Brain microvascular endothelial cell (primary cell): ENCODE measurements at regions not wholly inside any gene's neighbourhood (a gene's known extent, or its start where the extent isn't known, plus 50 kb on each side); places are given as distances from the start of the nearest gene placed in this dataset.

Experiments used
- DNase-seq: peaks from one replicate; pipeline ENCODE4 v3.0.0-alpha.2; 2020
- H3K27ac ChIP-seq: fragments of 250-450 bp; sonication (Bioruptor Pico); 2 replicates; pipeline ENCODE4 v1.5.1; 2020; ENCODE audit warnings: mild to moderate bottlenecking, moderate library complexity
- H3K27me3 ChIP-seq: fragments of 250-450 bp; sonication (Bioruptor Pico); replicated peaks from 2 replicates; pipeline ENCODE4 v1.5.1; 2020; ENCODE audit warnings: mild to moderate bottlenecking
- H3K36me3 ChIP-seq: fragments of 250-450 bp; sonication (Bioruptor Pico); replicated peaks from 2 replicates; pipeline ENCODE4 v1.5.1; 2020; ENCODE audit warnings: mild to moderate bottlenecking
- H3K4me3 ChIP-seq: 2 replicates; pipeline ENCODE4 v1.5.1; 2011; ENCODE audit warnings: low read depth, mild to moderate bottlenecking, control low read depth, low read length, moderate library complexity
- CTCF ChIP-seq: IDR thresholded peaks from 2 replicates; pipeline ENCODE4 v1.5.1; 2011; ENCODE audit warnings: low read depth, mild to moderate bottlenecking, moderate library complexity, low read length, control low read depth, inconsistent platforms; ENCODE audit errors: missing control alignments
- in situ Hi-C: cut with HindIII; loops from 2 replicates; pipeline ENCODE4 v1.10.0; 2017; ENCODE audit warnings: low sequenced_read_pairs, low pct_ligation_motif_present

DNA sequence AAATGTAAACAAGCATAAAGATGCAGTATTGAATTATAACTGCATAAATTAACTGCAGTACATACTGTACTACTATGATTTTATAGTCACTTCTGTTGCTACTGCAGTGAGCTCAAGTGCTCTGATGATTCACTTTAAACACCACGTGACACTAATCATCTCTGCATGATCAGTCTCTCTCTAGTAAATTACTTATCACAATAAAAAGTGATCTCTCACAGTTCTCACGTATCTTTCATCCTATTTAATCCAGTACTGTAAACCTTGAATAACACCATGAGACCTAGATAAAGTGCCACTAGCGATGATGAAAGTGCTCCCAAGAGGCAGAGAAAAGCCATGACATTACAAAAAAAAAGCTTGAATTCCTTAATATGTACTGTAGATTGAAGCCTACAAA, 1242.0 kb downstream of the AMY1C start:
- no peak for TF ChIP-seq CTCF
- no peak overlapping the region for H3K27ac ChIP-seq
- no peak for DNase-seq
- no peaks in the 10 kb centered on the region for H3K27me3 ChIP-seq
- no peaks in the 10 kb centered on the region for H3K36me3 ChIP-seq
- in situ Hi-C loops, result no loop called here
- no peak overlapping the region for H3K4me3 ChIP-seq

DNA sequence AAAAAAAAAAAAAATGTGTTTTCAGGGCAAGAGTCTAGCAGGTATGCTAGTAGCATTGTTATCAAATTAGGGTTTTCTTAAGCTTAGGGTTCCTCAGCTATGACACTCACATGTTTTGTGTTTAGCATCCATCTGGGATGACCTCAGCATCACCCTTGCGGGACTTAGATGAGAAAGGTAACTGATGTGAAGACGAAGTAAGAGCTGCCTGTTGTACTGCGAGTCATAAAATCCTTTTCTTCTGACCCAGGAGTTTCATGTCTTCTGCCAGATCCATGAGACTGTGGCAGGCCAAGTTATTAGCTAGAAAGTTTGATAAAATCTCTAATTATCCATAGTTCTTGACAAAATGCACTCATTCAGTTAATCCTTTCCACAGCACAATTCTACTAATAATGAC, 1251.1 kb downstream of the AMY1C start:
- in situ Hi-C loops, result no loop called here

GRCh38 chr1:105004515-105004914, 1254.8 kb downstream of the AMY1C start:
- no peak for TF ChIP-seq CTCF
- no peaks in the 10 kb centered on the region for H3K27me3 ChIP-seq
- DNase-seq, result no peak
- no peaks in the 10 kb centered on the region for H3K36me3 ChIP-seq
- H3K27ac ChIP-seq, result no peak overlapping the region
- in situ Hi-C loops, result no loop called here
- no peak overlapping the region for H3K4me3 ChIP-seq

More for the DNA sequence above, 1251.1 kb downstream of the AMY1C start:
- no peaks in the 10 kb centered on the region for H3K27me3 ChIP-seq
- no peaks in the 10 kb centered on the region for H3K36me3 ChIP-seq
- DNase-seq, result no peak
- TF ChIP-seq CTCF, result no peak
- no peak overlapping the region for H3K4me3 ChIP-seq
- H3K27ac ChIP-seq, result no peak overlapping the region

DNA sequence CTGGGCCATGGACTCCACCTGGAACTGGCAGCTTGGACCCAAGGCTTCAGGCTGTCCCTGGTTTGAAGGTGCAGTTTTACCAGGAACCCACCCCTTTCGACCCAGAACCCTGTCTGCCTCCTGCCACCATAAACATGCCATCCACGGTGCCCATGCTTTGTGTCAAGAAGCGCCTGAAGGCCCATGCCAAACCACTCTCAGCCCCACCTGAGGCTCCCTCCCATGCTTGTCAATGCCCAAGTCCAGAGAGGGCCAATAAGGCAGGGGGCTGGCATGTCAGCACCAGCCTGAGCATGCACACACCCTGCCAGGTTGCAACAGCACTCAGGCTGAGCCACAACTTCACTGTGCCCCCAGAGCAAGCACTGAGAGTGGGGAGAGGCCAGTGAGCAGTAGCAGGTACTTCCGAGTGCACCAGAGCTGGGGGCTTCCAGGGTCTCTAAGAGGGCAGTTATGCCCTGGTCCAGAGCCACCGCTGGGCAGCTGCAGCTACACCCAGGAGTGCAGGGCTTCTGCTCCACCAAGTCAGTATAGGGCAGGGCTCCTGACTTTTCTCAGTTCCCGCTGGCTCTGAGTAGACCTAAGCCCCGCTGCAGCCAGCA, 1256.0 kb downstream of the AMY1C start:
- no peak overlapping the region for H3K27ac ChIP-seq
- in situ Hi-C loops, result no loop called here
- no peak for DNase-seq
- TF ChIP-seq CTCF, result no peak
- no peaks in the 10 kb centered on the region for H3K27me3 ChIP-seq
- no peak overlapping the region for H3K4me3 ChIP-seq
- no peaks in the 10 kb centered on the region for H3K36me3 ChIP-seq

DNA sequence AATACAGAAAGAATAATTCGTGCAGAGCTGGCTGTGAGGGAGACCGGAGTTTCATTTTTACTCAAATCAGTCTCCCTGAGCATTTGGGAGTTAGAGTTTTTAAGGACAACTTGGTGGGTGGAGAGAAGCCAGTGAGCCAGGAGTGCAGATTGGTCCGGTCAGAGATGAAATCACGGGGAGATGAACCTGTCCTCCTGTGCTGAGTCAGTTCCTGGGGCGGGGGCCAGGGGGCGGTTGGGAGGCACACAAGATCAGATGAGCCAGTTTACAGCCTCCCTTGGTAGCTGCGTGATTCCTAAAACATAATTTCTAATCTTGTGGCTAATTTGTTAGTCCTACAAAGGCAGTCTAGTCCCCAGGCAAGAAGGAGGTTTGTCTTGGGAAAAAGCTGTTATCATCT, 1267.9 kb downstream of the AMY1C start:
- in situ Hi-C loops, result no loop called here
- no peak for DNase-seq
- H3K27me3 ChIP-seq, result no peaks in the 10 kb centered on the region
- no peak overlapping the region for H3K27ac ChIP-seq
- TF ChIP-seq CTCF, result no peak
- no peaks in the 10 kb centered on the region for H3K36me3 ChIP-seq
- no peak overlapping the region for H3K4me3 ChIP-seq

DNA sequence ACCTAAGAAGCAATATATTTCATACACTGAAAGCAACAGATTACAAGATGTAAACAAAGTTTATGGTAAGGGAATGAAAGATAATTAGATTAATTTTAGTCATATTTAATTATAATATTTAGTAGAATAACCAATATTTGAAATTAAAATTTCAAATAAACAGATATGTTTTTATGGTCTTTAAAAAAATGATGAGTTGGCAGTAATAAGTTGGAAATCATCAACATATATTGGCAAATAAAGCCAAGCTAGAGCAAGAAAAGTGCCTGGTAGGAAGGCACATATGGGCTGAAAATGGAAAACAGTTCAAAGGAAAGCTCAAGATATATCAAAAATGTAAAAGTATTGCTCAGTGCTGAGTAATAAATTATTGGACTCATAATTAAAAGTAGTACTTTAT, 1274.0 kb downstream of the AMY1C start:
- H3K27ac ChIP-seq, result no peak overlapping the region
- no peak for TF ChIP-seq CTCF
- H3K4me3 ChIP-seq, result no peak overlapping the region
- no peak for DNase-seq
- H3K27me3 ChIP-seq, result no peaks in the 10 kb centered on the region
- no peaks in the 10 kb centered on the region for H3K36me3 ChIP-seq
- in situ Hi-C loops, result no loop called here
